HepG2 (cell line): ENCODE measurements at regions not wholly inside any gene's neighbourhood (a gene's known extent, or its start where the extent isn't known, plus 50 kb on each side); places are given as distances from the start of the nearest gene placed in this dataset.

ENCODE experiments used
- ATAC-seq: fragments of 200-7000 bp; cut with Tn5 transposase; 3 replicates; pipeline ENCODE4 v1.9.1; 2020; ENCODE audit warnings: mild to moderate bottlenecking, moderate library complexity
- BruUV-seq: library from RNA; stranded (reverse); fragments of 400-500 nt; replicated peaks from 2 replicates; lab custom pipeline; 2021; lab: Mats Ljungman, UMichigan
- CTCF ChIA-PET: fragments of 300-600 bp; formaldehyde crosslinking; extraction: SDS; loops from one replicate; lab custom pipeline; 2021; ENCODE audit warnings: low total read pairs, inconsistent platforms, low intra/inter-chr PET ratio; lab: Yijun Ruan, JAX
- POLR2A ChIA-PET: fragments of 350-600 bp; sonication (Branson Sonifier 250); formaldehyde crosslinking; loops from one replicate; lab custom pipeline; 2020; ENCODE audit warnings: antibody characterized with exemption, inconsistent platforms; lab: Yijun Ruan, JAX
- DNase-seq: peaks from one replicate; pipeline ENCODE4 v3.0.0-alpha.2; 2015; ENCODE audit warnings: low spot score
- FAIRE-seq: peaks from 3 replicates; lab custom pipeline; 2011; peaks lifted over from hg19 to GRCh38; lab: Jason Lieb, UNC
- H2AFZ ChIP-seq: one replicate; pipeline ENCODE4 v1.6.1; 2011; ENCODE audit warnings: low read length, inconsistent platforms
- H3K27ac ChIP-seq: fragments of 300-600 bp; 3 replicates; pipeline ENCODE4 v1.8.0; 2011; ENCODE audit warnings: mixed run types, mild to moderate bottlenecking, mixed read lengths, low read length, inconsistent platforms; ENCODE audit not compliant: insufficient read depth; ENCODE audit errors: extremely low read length
- H3K27me3 ChIP-seq, 2 experiments: fragments of 200-600 bp in 1 of 2; 2 replicates in 1 of 2; 3 replicates in 1 of 2; pipeline versions ENCODE4 v1.6.0 to v1.8.0; 2011; ENCODE audit warnings: low read length in 2 of 2, mild to moderate bottlenecking in 2 of 2, moderate library complexity in 2 of 2, inconsistent platforms in 1 of 2; ENCODE audit not compliant: insufficient read depth in 2 of 2, control insufficient read depth in 1 of 2
- H3K36me3 ChIP-seq, 2 experiments: fragments of 200-600 bp in 1 of 2; replicated peaks in 1 of 2; 2 replicates in 1 of 2; 3 replicates in 1 of 2; pipeline versions ENCODE4 v1.5.1 to v1.8.0; 2011; ENCODE audit warnings: low read length in 2 of 2, inconsistent platforms in 1 of 2; ENCODE audit not compliant: insufficient read depth in 2 of 2, control insufficient read depth in 1 of 2
- H3K4me1 ChIP-seq: 2 replicates; pipeline ENCODE4 v1.5.1; 2012; ENCODE audit warnings: low read length, inconsistent platforms; ENCODE audit not compliant: insufficient read depth
- H3K4me2 ChIP-seq: 2 replicates; pipeline ENCODE4 v1.6.0; 2011; ENCODE audit warnings: low read depth, low read length, inconsistent platforms
- H3K4me3 ChIP-seq, 3 experiments: fragments of 200-600 bp in 1 of 3; sonication (generic), shearing (Covaris generic) in 1 of 3; replicated peaks in 1 of 3; 2 replicates each; pipeline ENCODE4 v1.5.1; 2011 to 2016; ENCODE audit warnings: low read length in 3 of 3, inconsistent platforms in 2 of 3, low read depth in 2 of 3, mild to moderate bottlenecking in 2 of 3, control low read depth in 1 of 3, mixed read lengths in 1 of 3; ENCODE audit not compliant: insufficient read depth in 1 of 3
- H3K79me2 ChIP-seq: one replicate; pipeline ENCODE4 v1.6.1; 2011; ENCODE audit warnings: low read length, inconsistent platforms; ENCODE audit not compliant: insufficient read depth
- H3K9ac ChIP-seq: 2 replicates; pipeline ENCODE4 v1.6.0; 2011; ENCODE audit warnings: mild to moderate bottlenecking, low read depth, low read length, inconsistent platforms; ENCODE audit not compliant: insufficient read depth
- H3K9me3 ChIP-seq: 2 replicates; pipeline ENCODE4 v1.5.1; 2012; ENCODE audit warnings: mild to moderate bottlenecking, low read length
- H4K20me1 ChIP-seq: 2 replicates; pipeline ENCODE4 v1.6.0; 2011; ENCODE audit warnings: inconsistent platforms, mild to moderate bottlenecking, low read length, moderate library complexity; ENCODE audit not compliant: insufficient read depth
- IKZF4 ChIP-seq: sonication (generic); formaldehyde crosslinking; IDR thresholded peaks from 2 replicates; pipeline ENCODE4 v1.5.1; 2020; ENCODE audit warnings: borderline replicate concordance, mild to moderate bottlenecking, low read depth, missing genetic modification reagents; ENCODE audit errors: not compliant biosample characterization
- MAFK ChIP-seq, 2 experiments: IDR thresholded peaks in 1 of 2; conservative IDR thresholded peaks in 1 of 2; 2 replicates each; pipeline ENCODE4 v1.6.1; 2011; ENCODE audit warnings: improper control_type of control experiment in 2 of 2, low read length in 2 of 2
- MLLT10 ChIP-seq: sonication (generic); formaldehyde crosslinking; IDR thresholded peaks from 2 replicates; pipeline ENCODE4 v1.4.0; 2020; ENCODE audit warnings: missing genetic modification reagents
- RFX3 ChIP-seq: IDR thresholded peaks from 2 replicates; pipeline ENCODE4 v1.6.1; 2016; ENCODE audit warnings: missing biosample characterization, missing genetic modification reagents
- SIN3A ChIP-seq: IDR thresholded peaks from 2 replicates; pipeline ENCODE4 v1.6.1; 2011; ENCODE audit warnings: low read depth, mild to moderate bottlenecking, control low read depth, low read length, borderline replicate concordance
- SMARCE1 ChIP-seq: fragments of 450-650 bp; IDR thresholded peaks from 2 replicates; pipeline ENCODE4 v1.6.1; 2017; ENCODE audit warnings: borderline replicate concordance
- ZBTB40 ChIP-seq, 2 experiments: fragments of 450-650 bp in 1 of 2; sonication (generic) in 1 of 2; formaldehyde crosslinking in 1 of 2; IDR thresholded peaks; 2 replicates each; pipeline versions ENCODE4 v1.6.1 to v1.8.0; 2016 to 2022; ENCODE audit warnings: antibody characterized with exemption in 1 of 2, mild to moderate bottlenecking in 1 of 2, missing genetic modification reagents in 1 of 2
- ZNF333 ChIP-seq: sonication (generic); formaldehyde crosslinking; IDR thresholded peaks from 2 replicates; pipeline ENCODE4 v1.4.0; 2020; ENCODE audit warnings: mild to moderate bottlenecking, missing genetic modification reagents, borderline replicate concordance
- ZNF691 ChIP-seq: sonication (generic); formaldehyde crosslinking; IDR thresholded peaks from 2 replicates; pipeline ENCODE4 v1.4.0; 2020; ENCODE audit warnings: missing genetic modification reagents, low read depth, mild to moderate bottlenecking, borderline replicate concordance
- ZNF775 ChIP-seq: sonication (generic); formaldehyde crosslinking; IDR thresholded peaks from 2 replicates; pipeline ENCODE4 v1.4.0; 2020; ENCODE audit warnings: missing genetic modification reagents, mild to moderate bottlenecking, moderate library complexity, borderline replicate concordance
- ZNF777 ChIP-seq: sonication (generic); formaldehyde crosslinking; IDR thresholded peaks from 2 replicates; pipeline ENCODE4 v1.4.0; 2020; ENCODE audit warnings: missing genetic modification reagents
- WGBS: methylation state at CpG from one replicate; pipeline ENCODE4 v1.1.6; 2017; ENCODE audit warnings: low lambda C conversion rate; 5-methylcytosine and 5-hydroxymethylcytosine counted together
- in situ Hi-C: cut with HindIII; loops from 2 replicates; pipeline ENCODE4 v1.10.0; 2017; ENCODE audit warnings: low pct_unique_long_range_greater_than_20kb; ENCODE audit not compliant: extremely low pct_ligation_motif_present
- intact Hi-C: fragments of 100-400 bp; cut with micrococcal nuclease; formaldehyde crosslinking; loops from one replicate; pipeline ENCODE4 v1.10.0; 2022; ENCODE audit not compliant: unreplicated experiment
- TF ChIP-seq, protein P1 (sequence below): sonication (generic); formaldehyde crosslinking; IDR thresholded peaks from 2 replicates; pipeline ENCODE4 v1.4.0; 2020; ENCODE audit warnings: missing genetic modification reagents
- TF ChIP-seq, protein P2 (sequence below): sonication (generic); formaldehyde crosslinking; IDR thresholded peaks from 2 replicates; pipeline ENCODE4 v1.4.0; 2020; ENCODE audit warnings: missing genetic modification reagents

DNA sequence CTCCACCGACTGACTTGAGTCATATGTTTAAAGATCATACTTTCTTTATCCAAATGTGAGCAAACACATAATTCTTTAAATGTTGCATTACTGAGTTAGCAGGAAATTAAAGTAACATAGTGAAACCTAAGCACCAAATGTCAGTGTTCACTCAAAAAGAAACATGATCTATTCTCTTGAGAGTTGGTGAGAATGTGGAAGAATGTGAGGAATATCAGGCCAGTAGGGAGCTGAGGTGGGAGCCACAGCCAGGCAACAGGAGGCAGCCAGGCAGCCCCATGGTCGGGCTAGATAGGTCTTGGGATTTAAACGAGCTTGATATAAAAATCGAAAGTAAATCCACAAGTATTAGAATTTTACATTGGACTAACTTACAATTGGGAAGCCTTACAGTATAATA lies 198.1 kb upstream of the SH3BP4 start:
- H3K4me3 ChIP-seq, result no peak overlapping the region
- 39% methylated on average over 4 of the region's 4 CpGs for WGBS
- no peak overlapping the region for H3K9ac ChIP-seq
- no peaks in the 10 kb centered on the region for H4K20me1 ChIP-seq
- no peak for DNase-seq
- H3K27me3 ChIP-seq, result no peaks in the 10 kb centered on the region
- intact Hi-C loops, result no loop called here
- ChIA-PET POLR2A (no interaction called here), CTCF (no interaction called here)
- no peaks in the 10 kb centered on the region for H3K4me1 ChIP-seq
- no peak overlapping the region for H3K27ac ChIP-seq
- no peak overlapping the region for H3K4me2 ChIP-seq
- in situ Hi-C loops, result no loop called here
- no peak for FAIRE-seq
- no TSS peak for BruUV-seq
- H3K36me3 ChIP-seq, result no peaks in the 10 kb centered on the region
- no peaks in the 10 kb centered on the region for H3K9me3 ChIP-seq
- no peaks in the 10 kb centered on the region for H3K79me2 ChIP-seq
- ATAC-seq, result no peak
- H2AFZ ChIP-seq, result no peak overlapping the region
- TF ChIP-seq RFX3 (CRISPR knock-in tag) (no peak), ZNF775 (no peak), IKZF4 (CRISPR knock-in tag) (no peak), ZNF333 (CRISPR knock-in tag) (no peak), ZNF691 (CRISPR knock-in tag) (no peak), SMARCE1 (no peak), ZBTB40 (IDR thresholded peaks at IDR 0.05) (no peak), ZBTB40 (CRISPR knock-in tag; IDR thresholded peaks at IDR 0.05) (no peak), MAFK (conservative IDR thresholded peaks at IDR 0.05 in 1 of 2, IDR thresholded peaks at IDR 0.05 in 1 of 2; ENCODE audit: low read length in 2 of 2) (no peak), ZNF777 (CRISPR knock-in tag) (no peak), SIN3A (no peak), MLLT10 (no peak)
- TF ChIP-seq, protein P1, sequence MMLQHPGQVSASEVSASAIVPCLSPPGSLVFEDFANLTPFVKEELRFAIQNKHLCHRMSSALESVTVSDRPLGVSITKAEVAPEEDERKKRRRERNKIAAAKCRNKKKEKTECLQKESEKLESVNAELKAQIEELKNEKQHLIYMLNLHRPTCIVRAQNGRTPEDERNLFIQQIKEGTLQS (CRISPR knock-in tag), result no peak
- TF ChIP-seq, protein P2, sequence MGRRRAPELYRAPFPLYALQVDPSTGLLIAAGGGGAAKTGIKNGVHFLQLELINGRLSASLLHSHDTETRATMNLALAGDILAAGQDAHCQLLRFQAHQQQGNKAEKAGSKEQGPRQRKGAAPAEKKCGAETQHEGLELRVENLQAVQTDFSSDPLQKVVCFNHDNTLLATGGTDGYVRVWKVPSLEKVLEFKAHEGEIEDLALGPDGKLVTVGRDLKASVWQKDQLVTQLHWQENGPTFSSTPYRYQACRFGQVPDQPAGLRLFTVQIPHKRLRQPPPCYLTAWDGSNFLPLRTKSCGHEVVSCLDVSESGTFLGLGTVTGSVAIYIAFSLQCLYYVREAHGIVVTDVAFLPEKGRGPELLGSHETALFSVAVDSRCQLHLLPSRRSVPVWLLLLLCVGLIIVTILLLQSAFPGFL (CRISPR knock-in tag), result no peak
